ENCODE measurements at regions not wholly inside any gene's neighbourhood (a gene's known extent, or its start where the extent isn't known, plus 50 kb on each side); places are given as distances from the start of the nearest gene placed in this dataset.

- no peak for TF ChIP-seq EP300 (IDR thresholded peaks at IDR 0.05; ENCODE audit: borderline replicate concordance)
- TF ChIP-seq REST (IDR thresholded peaks at IDR 0.05; ENCODE audit: low read depth), result no peak
- TF ChIP-seq TEAD4 (IDR thresholded peaks at IDR 0.05), result no peak
- no peak for TF ChIP-seq CEBPB (IDR thresholded peaks at IDR 0.05)
- no peak for TF ChIP-seq TAF1 (IDR thresholded peaks at IDR 0.05; ENCODE audit: low read depth)
- no peak for TF ChIP-seq EGR1 (IDR thresholded peaks at IDR 0.05)
- TF ChIP-seq YY1 (IDR thresholded peaks at IDR 0.05; ENCODE audit: low read depth), result no peak
Measured at GRCh38 chr3:135758961-135759360, 206.6 kb upstream of the PPP2R3A start.

Data from Ishikawa (cell line).